ENCODE measurements at regions not wholly inside any gene's neighbourhood (a gene's known extent, or its start where the extent isn't known, plus 50 kb on each side); places are given as distances from the start of the nearest gene placed in this dataset.
"Not testable (repeated sequence)": the region's sequence is repeated elsewhere in the genome, so short reads cannot be mapped to it uniquely, and the experiment has no call there.

DNA sequence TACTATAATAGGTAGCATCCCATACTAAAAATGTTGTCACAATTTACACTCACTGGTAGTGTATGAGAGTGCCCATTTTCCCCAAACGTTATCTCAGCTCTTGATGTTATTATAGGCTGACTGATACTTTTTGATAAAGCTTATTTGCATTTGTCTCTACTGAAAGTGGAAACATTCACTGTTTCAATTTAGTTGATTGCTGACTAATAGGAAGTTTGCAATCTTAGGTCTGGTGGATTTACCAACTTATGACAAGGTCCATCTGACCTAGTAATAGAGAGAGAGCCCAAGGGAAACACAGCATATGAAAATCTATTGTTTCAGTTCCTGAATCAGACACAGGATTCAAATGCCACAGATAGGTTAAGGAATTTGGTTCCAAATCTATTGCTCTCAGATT is 97.2 kb upstream of the NBPF9 start:
- not testable (repeated sequence) for H3K27me3 ChIP-seq (ENCODE audit: control insufficient read depth, insufficient read depth, low read length); H3K27ac ChIP-seq (ENCODE audit: insufficient read depth, low read length, poor library complexity, severe bottlenecking); H3K27me3 Mint-ChIP-seq; DNase-seq; H3K4me3 Mint-ChIP-seq; H3K4me1 ChIP-seq (ENCODE audit: control insufficient read depth, insufficient read depth, low read length, poor library complexity, severe bottlenecking); H3K9me3 Mint-ChIP-seq; H3K27ac Mint-ChIP-seq; H3K36me3 ChIP-seq (ENCODE audit: control insufficient read depth, insufficient read depth, low read length); H3K9me3 ChIP-seq (ENCODE audit: control insufficient read depth in 2 of 2, low read length in 2 of 2); H3K36me3 Mint-ChIP-seq; H3K4me3 ChIP-seq (ENCODE audit: low read depth, low read length)
- H3K4me1 Mint-ChIP-seq: peaks cover 0 to 13% (median 8%) of the 10 kb centered on the region in 4 donors
- peak in 1 of 2 donors; percentile 31 for ATAC-seq (ENCODE audit: low read depth in 2 of 2)

DNA sequence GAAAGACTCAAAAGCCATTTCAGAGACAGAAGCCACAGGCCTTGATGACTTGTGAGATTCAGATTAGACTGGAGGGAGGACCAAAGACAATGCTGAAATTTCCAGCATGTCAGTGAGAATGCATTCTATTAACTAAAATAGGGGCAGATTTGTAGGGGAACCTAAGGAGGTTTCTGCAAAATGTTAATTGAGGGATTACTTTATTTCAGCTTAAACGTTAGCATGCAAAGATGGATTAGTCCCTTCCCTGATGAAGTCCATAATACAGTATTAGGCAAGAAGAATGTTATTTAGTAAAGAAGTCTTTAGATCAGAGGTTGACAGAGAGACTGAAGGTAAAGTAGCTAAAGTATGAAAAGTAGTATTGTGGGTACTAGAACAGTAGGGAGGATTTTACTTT is 98.9 kb upstream of the NBPF9 start:
- not testable (repeated sequence) for H3K4me1 Mint-ChIP-seq; H3K4me3 Mint-ChIP-seq; H3K27ac Mint-ChIP-seq; H3K27me3 Mint-ChIP-seq; H3K4me3 ChIP-seq (ENCODE audit: low read depth, low read length); H3K27ac ChIP-seq (ENCODE audit: insufficient read depth, low read length, poor library complexity, severe bottlenecking); H3K36me3 ChIP-seq (ENCODE audit: control insufficient read depth, insufficient read depth, low read length); DNase-seq; H3K4me1 ChIP-seq (ENCODE audit: control insufficient read depth, insufficient read depth, low read length, poor library complexity, severe bottlenecking); H3K36me3 Mint-ChIP-seq; H3K9me3 Mint-ChIP-seq; H3K9me3 ChIP-seq (ENCODE audit: control insufficient read depth in 2 of 2, low read length in 2 of 2); H3K27me3 ChIP-seq (ENCODE audit: control insufficient read depth, insufficient read depth, low read length); ATAC-seq (ENCODE audit: low read depth in 2 of 2)

DNA sequence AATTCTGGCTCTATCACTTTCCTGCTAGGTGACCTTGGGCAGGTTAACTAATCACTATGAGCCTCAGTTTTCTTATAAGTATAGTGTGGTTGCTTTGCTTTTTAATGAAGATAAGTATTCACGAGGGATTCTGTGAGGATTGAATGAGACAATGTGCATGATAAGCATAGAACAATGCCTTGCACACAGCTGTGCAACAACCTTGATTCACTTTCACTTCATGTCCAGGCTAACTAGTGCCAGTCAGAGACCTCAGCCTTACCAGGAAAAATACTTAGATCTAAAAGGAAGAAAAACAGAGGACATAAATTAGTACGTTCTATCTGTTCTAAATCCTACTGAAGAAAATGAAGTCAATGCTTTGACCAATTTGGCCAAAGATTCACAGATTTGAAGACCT is 101.0 kb upstream of the NBPF9 start:
- not testable (repeated sequence) for DNase-seq; ATAC-seq (ENCODE audit: low read depth in 2 of 2); H3K4me3 Mint-ChIP-seq; H3K27me3 ChIP-seq (ENCODE audit: control insufficient read depth, insufficient read depth, low read length); H3K9me3 ChIP-seq (ENCODE audit: control insufficient read depth in 2 of 2, low read length in 2 of 2); H3K36me3 Mint-ChIP-seq; H3K4me1 ChIP-seq (ENCODE audit: control insufficient read depth, insufficient read depth, low read length, poor library complexity, severe bottlenecking); H3K9me3 Mint-ChIP-seq; H3K27ac Mint-ChIP-seq; H3K4me1 Mint-ChIP-seq; H3K4me3 ChIP-seq (ENCODE audit: low read depth, low read length); H3K36me3 ChIP-seq (ENCODE audit: control insufficient read depth, insufficient read depth, low read length); H3K27ac ChIP-seq (ENCODE audit: insufficient read depth, low read length, poor library complexity, severe bottlenecking); H3K27me3 Mint-ChIP-seq

DNA sequence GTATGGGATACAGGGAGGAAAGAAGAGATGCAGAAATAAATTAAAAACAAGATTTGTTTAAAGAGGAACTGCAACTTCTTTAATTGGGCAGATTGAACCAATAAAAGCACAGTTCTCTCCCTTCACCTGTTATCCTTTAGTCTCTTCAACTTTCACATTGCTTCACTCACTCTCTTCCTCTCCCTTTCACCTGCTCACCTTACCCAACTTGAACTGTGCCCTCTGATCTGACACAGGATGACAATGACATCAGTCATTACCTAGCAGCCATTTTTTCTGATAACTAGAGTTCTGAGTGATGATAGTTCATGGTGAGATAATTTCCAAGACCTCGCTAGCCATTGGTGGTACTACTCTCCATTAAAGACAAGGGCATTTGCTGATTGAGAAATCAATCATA is 105.5 kb upstream of the NBPF9 start:
- H3K9me3 ChIP-seq (ENCODE audit: control insufficient read depth in 2 of 2, low read length in 2 of 2); H3K27me3 ChIP-seq (ENCODE audit: control insufficient read depth, insufficient read depth, low read length); H3K4me1 Mint-ChIP-seq; H3K4me1 ChIP-seq (ENCODE audit: control insufficient read depth, insufficient read depth, low read length, poor library complexity, severe bottlenecking); H3K4me3 ChIP-seq (ENCODE audit: low read depth, low read length); H3K4me3 Mint-ChIP-seq; H3K36me3 ChIP-seq (ENCODE audit: control insufficient read depth, insufficient read depth, low read length); H3K36me3 Mint-ChIP-seq; H3K9me3 Mint-ChIP-seq; H3K27me3 Mint-ChIP-seq; H3K27ac ChIP-seq (ENCODE audit: insufficient read depth, low read length, poor library complexity, severe bottlenecking); H3K27ac Mint-ChIP-seq; DNase-seq: not testable (repeated sequence)
- ATAC-seq (ENCODE audit: low read depth in 2 of 2): peak in 1 of 2 donors; percentile 22

DNA sequence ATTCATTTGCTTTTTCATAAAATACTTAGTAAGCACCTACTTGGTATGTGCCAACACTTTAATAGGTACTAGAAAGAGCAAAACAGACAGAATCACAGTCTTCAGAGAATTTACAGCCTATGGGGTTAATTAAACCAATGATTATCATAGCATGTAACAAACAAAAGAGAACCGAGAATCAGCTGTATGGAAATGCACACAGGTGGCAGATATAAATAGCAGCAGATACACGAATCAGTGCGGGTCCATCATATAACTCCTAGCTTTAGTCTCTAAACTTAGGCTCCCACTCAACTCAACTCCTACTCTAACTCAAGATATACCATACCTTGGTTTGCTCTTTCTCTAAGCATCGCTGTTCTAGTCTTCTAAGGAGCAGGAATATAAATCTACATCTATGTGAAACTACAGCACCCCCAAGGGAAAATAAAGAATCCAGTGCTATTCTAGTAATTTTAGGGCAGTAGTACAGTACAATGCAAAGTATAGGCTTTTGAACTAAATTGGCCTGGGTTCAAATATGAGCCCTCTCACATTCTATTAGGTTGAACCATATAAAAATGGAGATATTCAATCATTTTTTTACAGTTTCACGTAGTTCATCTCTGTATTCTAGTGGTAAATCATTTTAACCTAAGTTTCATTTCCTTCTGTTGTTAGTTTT is 108.5 kb upstream of the NBPF9 start:
- H3K4me1 Mint-ChIP-seq; H3K4me1 ChIP-seq (ENCODE audit: control insufficient read depth, insufficient read depth, low read length, poor library complexity, severe bottlenecking); H3K27ac ChIP-seq (ENCODE audit: insufficient read depth, low read length, poor library complexity, severe bottlenecking); H3K9me3 ChIP-seq (ENCODE audit: control insufficient read depth in 2 of 2, low read length in 2 of 2); DNase-seq; H3K36me3 Mint-ChIP-seq; H3K4me3 ChIP-seq (ENCODE audit: low read depth, low read length); H3K27me3 Mint-ChIP-seq; H3K27me3 ChIP-seq (ENCODE audit: control insufficient read depth, insufficient read depth, low read length); H3K9me3 Mint-ChIP-seq; H3K36me3 ChIP-seq (ENCODE audit: control insufficient read depth, insufficient read depth, low read length); H3K4me3 Mint-ChIP-seq; H3K27ac Mint-ChIP-seq: not testable (repeated sequence)
- peak in 1 of 2 donors; percentile 34 for ATAC-seq (ENCODE audit: low read depth in 2 of 2)

DNA sequence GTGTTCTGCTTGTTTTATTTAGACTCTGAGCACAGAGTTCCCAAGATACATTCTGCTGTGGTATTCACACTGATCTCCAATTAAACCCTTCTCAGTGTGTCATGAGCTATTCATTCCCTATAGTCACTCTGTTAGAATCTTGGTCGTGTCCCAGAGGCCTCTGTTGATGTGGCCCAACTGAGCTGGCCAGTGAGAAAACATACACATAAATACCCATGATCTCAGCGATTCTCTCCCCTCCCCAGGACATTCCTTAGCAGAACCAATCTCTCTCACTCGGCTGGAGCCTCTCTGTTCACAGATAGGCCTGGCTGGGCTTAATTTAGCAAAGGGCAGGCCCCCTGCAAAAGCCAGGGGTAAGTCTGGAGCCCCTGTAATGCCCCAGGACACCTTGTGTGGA is 109.6 kb upstream of the NBPF9 start:
- H3K36me3 Mint-ChIP-seq; H3K4me3 ChIP-seq (ENCODE audit: low read depth, low read length); H3K27ac Mint-ChIP-seq; ATAC-seq (ENCODE audit: low read depth in 2 of 2); H3K27me3 Mint-ChIP-seq; H3K27me3 ChIP-seq (ENCODE audit: control insufficient read depth, insufficient read depth, low read length); H3K4me3 Mint-ChIP-seq; H3K4me1 ChIP-seq (ENCODE audit: control insufficient read depth, insufficient read depth, low read length, poor library complexity, severe bottlenecking); H3K9me3 Mint-ChIP-seq; H3K27ac ChIP-seq (ENCODE audit: insufficient read depth, low read length, poor library complexity, severe bottlenecking); DNase-seq; H3K4me1 Mint-ChIP-seq; H3K9me3 ChIP-seq (ENCODE audit: control insufficient read depth in 2 of 2, low read length in 2 of 2); H3K36me3 ChIP-seq (ENCODE audit: control insufficient read depth, insufficient read depth, low read length): not testable (repeated sequence)

DNA sequence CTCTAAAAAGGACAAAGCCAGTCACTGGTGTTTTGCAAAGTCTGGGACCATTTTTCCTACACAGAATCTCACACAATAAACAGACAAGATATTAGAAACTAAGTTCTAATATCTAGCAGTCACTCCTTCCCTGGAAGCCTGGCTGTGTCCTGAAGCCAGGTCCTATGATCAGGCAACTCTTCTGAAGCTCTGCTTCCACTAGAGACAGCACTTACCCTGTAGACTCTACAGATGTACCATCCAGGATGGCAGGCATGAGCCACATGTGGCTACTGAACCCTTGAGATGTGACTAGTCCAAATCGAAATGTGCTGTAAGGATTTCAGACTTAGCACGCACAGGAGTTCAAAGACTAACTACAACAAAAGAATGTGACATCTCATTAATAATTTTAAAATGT is 110.3 kb upstream of the NBPF9 start:
- not testable (repeated sequence) for H3K4me1 ChIP-seq (ENCODE audit: control insufficient read depth, insufficient read depth, low read length, poor library complexity, severe bottlenecking); H3K36me3 Mint-ChIP-seq; H3K4me3 ChIP-seq (ENCODE audit: low read depth, low read length); H3K36me3 ChIP-seq (ENCODE audit: control insufficient read depth, insufficient read depth, low read length); H3K27ac ChIP-seq (ENCODE audit: insufficient read depth, low read length, poor library complexity, severe bottlenecking); DNase-seq; H3K4me1 Mint-ChIP-seq; H3K4me3 Mint-ChIP-seq; H3K27ac Mint-ChIP-seq; H3K9me3 Mint-ChIP-seq; H3K9me3 ChIP-seq (ENCODE audit: control insufficient read depth in 2 of 2, low read length in 2 of 2); H3K27me3 Mint-ChIP-seq; ATAC-seq (ENCODE audit: low read depth in 2 of 2); H3K27me3 ChIP-seq (ENCODE audit: control insufficient read depth, insufficient read depth, low read length)

DNA sequence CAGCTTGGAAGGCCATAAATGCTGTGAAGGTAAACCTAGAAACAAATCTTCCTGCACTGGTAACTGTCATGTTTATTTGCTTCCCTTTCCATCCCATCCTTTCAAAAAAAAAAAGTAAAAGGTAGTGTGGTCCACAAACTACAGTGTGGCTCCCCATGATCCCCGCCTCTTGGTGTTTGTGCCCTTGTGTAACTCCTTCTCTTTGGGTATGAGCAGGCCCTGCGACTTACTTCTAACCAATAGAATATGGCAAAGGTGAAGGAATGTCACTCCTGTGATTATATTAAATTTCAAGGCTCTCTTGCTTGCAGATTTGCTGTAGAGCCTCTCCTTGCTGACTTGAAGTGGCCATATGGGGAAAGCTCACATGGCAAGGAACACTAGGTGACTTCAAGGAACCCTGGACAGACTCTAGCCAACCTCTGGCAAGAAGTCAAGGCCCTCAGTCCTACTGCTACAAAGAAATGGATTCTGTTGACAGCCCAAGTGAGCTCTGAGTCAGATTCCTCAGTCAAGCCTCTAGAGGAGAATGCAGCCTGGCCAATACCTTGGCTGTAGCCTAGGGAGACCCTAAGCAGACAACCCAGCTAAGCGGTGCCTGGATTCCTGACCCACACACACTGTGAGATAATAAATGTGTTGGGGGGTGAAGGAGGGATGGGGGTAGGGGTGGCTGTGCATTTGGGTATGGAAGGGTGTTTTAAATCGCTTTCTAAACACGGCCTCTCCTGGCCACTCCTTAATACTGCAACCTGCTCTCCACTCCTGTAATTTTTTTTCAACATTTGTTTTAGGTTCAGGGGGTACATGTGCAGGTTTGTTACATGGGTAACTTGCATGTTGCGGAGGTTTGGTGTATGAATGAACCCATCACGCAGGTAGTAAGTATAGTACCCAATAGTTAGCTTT is 115.0 kb upstream of the NBPF9 start:
- H3K9me3 Mint-ChIP-seq; H3K36me3 Mint-ChIP-seq; H3K27ac Mint-ChIP-seq; ATAC-seq (ENCODE audit: low read depth in 2 of 2); H3K4me3 Mint-ChIP-seq; H3K27me3 Mint-ChIP-seq; H3K9me3 ChIP-seq (ENCODE audit: control insufficient read depth in 2 of 2, low read length in 2 of 2); H3K4me1 Mint-ChIP-seq; DNase-seq; H3K4me1 ChIP-seq (ENCODE audit: control insufficient read depth, insufficient read depth, low read length, poor library complexity, severe bottlenecking); H3K27me3 ChIP-seq (ENCODE audit: control insufficient read depth, insufficient read depth, low read length); H3K27ac ChIP-seq (ENCODE audit: insufficient read depth, low read length, poor library complexity, severe bottlenecking); H3K4me3 ChIP-seq (ENCODE audit: low read depth, low read length); H3K36me3 ChIP-seq (ENCODE audit: control insufficient read depth, insufficient read depth, low read length): not testable (repeated sequence)
